A673 (cell line): ENCODE measurements at regions not wholly inside any gene's neighbourhood (a gene's known extent, or its start where the extent isn't known, plus 50 kb on each side); places are given as distances from the start of the nearest gene placed in this dataset.

Experiments
- BruUV-seq: library from RNA; stranded (reverse); fragments of 400-500 nt; replicated peaks from 2 replicates; lab custom pipeline; 2021; lab: Mats Ljungman, UMichigan
- CTCF ChIA-PET: fragments of 300-600 bp; sonication (Branson Sonifier 250); formaldehyde crosslinking; loops from one replicate; lab custom pipeline; 2022; ENCODE audit warnings: antibody characterized with exemption; lab: Charles Lee
- POLR2A ChIA-PET: fragments of 300-600 bp; sonication (Branson Sonifier 250); formaldehyde crosslinking; loops from one replicate; lab custom pipeline; 2022; ENCODE audit warnings: antibody characterized with exemption; ENCODE audit not compliant: low non-redundant PET; lab: Charles Lee
- DNase-seq: peaks from one replicate; pipeline ENCODE4 v3.0.0-alpha.2; 2015; ENCODE audit warnings: low spot score
- H3K27ac ChIP-seq: fragments of 200-600 bp; sonication (generic); 2 replicates; pipeline ENCODE4 v1.5.1; 2016; ENCODE audit warnings: mixed run types, low read depth, mild to moderate bottlenecking, mixed read lengths, antibody characterized with exemption, low read length; ENCODE audit not compliant: poor library complexity, severe bottlenecking
- H3K27me3 ChIP-seq: fragments of 200-600 bp; sonication (generic); replicated peaks from 2 replicates; pipeline ENCODE4 v1.6.1; 2017; ENCODE audit warnings: mixed run types, low read depth, mild to moderate bottlenecking, mixed read lengths, antibody characterized with exemption, low read length; ENCODE audit not compliant: insufficient read depth, poor library complexity
- H3K36me3 ChIP-seq: fragments of 200-600 bp; sonication (generic); 2 replicates; pipeline ENCODE4 v1.6.1; 2016; ENCODE audit warnings: mixed run types, mild to moderate bottlenecking, mixed read lengths, antibody characterized with exemption, low read length; ENCODE audit not compliant: insufficient read depth, poor library complexity, severe bottlenecking
- H3K4me1 ChIP-seq: fragments of 200-600 bp; sonication (generic); 2 replicates; pipeline ENCODE4 v1.6.1; 2017; ENCODE audit warnings: mixed run types, mild to moderate bottlenecking, mixed read lengths, antibody characterized with exemption, low read length; ENCODE audit not compliant: insufficient read depth, poor library complexity, severe bottlenecking
- H3K4me3 ChIP-seq: fragments of 200-600 bp; sonication (generic); 2 replicates; pipeline ENCODE4 v1.5.1; 2016; ENCODE audit warnings: low read depth, mixed run types, mild to moderate bottlenecking, mixed read lengths, low read length; ENCODE audit not compliant: poor library complexity, severe bottlenecking
- H3K9me3 ChIP-seq: fragments of 200-600 bp; sonication (generic); 2 replicates; pipeline ENCODE4 v1.6.1; 2016; ENCODE audit warnings: mixed run types, low read depth, mild to moderate bottlenecking, mixed read lengths, antibody characterized with exemption, low read length; ENCODE audit not compliant: poor library complexity, severe bottlenecking
- CTCF ChIP-seq: fragments of 300-800, 200-600 bp; sonication (generic); conservative IDR thresholded peaks from 2 replicates; pipeline ENCODE4 v1.5.1; 2017; ENCODE audit warnings: low read depth, mild to moderate bottlenecking, antibody characterized with exemption, low read length, moderate library complexity, mixed read lengths
- EZH2 ChIP-seq: fragments of 200-600 bp; sonication (generic); IDR thresholded peaks from 2 replicates; pipeline ENCODE4 v1.6.1; 2017; ENCODE audit warnings: borderline replicate concordance, low read depth, mild to moderate bottlenecking, mixed read lengths, antibody characterized with exemption, low read length; ENCODE audit not compliant: poor library complexity, severe bottlenecking
- intact Hi-C: fragments of 100-400 bp; cut with micrococcal nuclease; formaldehyde crosslinking; loops from one replicate; pipeline ENCODE4 v1.10.0; 2022; ENCODE audit not compliant: unreplicated experiment

DNA sequence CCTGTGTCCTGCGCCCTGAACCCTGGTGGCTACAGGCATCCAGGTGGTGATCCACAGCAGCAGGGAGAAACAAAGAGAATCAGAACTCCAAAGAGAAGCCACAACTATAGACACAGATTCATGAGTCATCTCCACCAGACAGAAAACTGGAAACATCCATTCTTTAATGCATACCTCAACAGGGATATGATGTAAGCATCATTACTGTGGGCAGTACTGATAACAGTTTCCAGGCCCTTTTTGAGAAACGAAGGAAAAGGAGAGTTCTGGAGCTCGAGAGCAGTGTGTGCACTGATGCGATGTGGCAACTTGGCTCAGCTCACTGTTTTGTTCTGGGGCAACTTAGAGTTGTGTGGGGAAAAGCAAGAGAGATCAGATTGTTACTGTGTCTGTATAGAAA lies 215.6 kb upstream of the ADAMTS16 start:
- Histone ChIP-seq H3K27me3 (peaks cover 12% of the 10 kb centered on the region), H3K36me3 (no peaks in the 10 kb centered on the region), H3K4me3 (no peak overlapping the region), H3K4me1 (no peaks in the 10 kb centered on the region), H3K27ac (no peak overlapping the region), H3K9me3 (no peaks in the 10 kb centered on the region)
- intact Hi-C loops, result no loop called here
- POLR2A ChIA-PET, result no interaction called here
- no peak for TF ChIP-seq EZH2
- TF ChIP-seq CTCF, result no peak
- no peak for DNase-seq
- BruUV-seq, result no TSS peak
- CTCF ChIA-PET, result no interaction called here

- intact Hi-C loops, result no loop called here
- Histone ChIP-seq H3K9me3 (no peaks in the 10 kb centered on the region), H3K4me3 (no peak overlapping the region), H3K27ac (no peak overlapping the region), H3K27me3 (peaks cover 3% of the 10 kb centered on the region), H3K36me3 (no peaks in the 10 kb centered on the region), H3K4me1 (no peaks in the 10 kb centered on the region)
- DNase-seq, result no peak
- POLR2A ChIA-PET, result no interaction called here
- CTCF ChIA-PET, result no interaction called here
- no TSS peak for BruUV-seq
- no peak for TF ChIP-seq EZH2
- no peak for TF ChIP-seq CTCF
Measured at GRCh38 chr5:4927097-4927496, 213.0 kb upstream of the ADAMTS16 start.

DNA sequence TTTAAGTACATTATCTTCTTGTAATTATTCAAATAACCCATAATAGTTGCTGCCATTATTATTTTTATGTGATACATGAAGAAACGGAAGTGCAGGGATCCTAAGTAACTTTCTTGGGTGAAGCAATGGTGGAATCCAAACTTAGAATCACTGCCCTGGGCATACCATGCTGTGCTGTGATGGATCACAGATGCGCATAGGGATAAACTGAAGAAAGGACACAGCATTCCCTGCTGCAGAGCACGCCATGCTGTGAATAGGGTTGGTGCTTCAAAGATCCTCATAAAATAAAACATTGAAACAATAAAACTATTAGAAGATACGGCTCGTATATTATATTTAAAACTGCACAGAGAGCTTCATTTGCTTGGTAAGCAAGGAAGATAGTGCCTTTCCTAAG lies 211.7 kb upstream of the ADAMTS16 start:
- H3K4me1 ChIP-seq, result no peaks in the 10 kb centered on the region
- intact Hi-C loops, result no loop called here
- no peak for DNase-seq
- ChIA-PET POLR2A (no interaction called here), CTCF (no interaction called here)
- TF ChIP-seq CTCF (no peak), EZH2 (no peak)
- H3K27ac ChIP-seq, result no peak overlapping the region
- H3K27me3 ChIP-seq, result peaks cover 3% of the 10 kb centered on the region
- no TSS peak for BruUV-seq
- no peak overlapping the region for H3K4me3 ChIP-seq
- peaks cover 7% of the 10 kb centered on the region for H3K9me3 ChIP-seq
- no peaks in the 10 kb centered on the region for H3K36me3 ChIP-seq
